BJ (cell line): ENCODE measurements at regions not wholly inside any gene's neighbourhood (a gene's known extent, or its start where the extent isn't known, plus 50 kb on each side); places are given as distances from the start of the nearest gene placed in this dataset.

Experiments
- CTCF ChIA-PET: fragments of 350-600 bp; formaldehyde crosslinking; extraction: SDS; loops from one replicate; lab custom pipeline; 2021; ENCODE audit warnings: antibody characterized with exemption, inconsistent platforms; lab: Yijun Ruan, JAX
- POLR2A ChIA-PET: fragments of 300-600 bp; sonication (Branson Sonifier 250); formaldehyde crosslinking; extraction: SDS; loops from one replicate; lab custom pipeline; 2021; ENCODE audit warnings: antibody characterized with exemption; lab: Charles Lee
- DNase-seq: peaks from one replicate; pipeline ENCODE4 v3.0.0-alpha.2; 2011; ENCODE audit warnings: low read depth
- H3K27me3 ChIP-seq: 2 replicates; pipeline ENCODE4 v1.6.0; 2011; ENCODE audit warnings: low read length; ENCODE audit not compliant: control insufficient read depth, insufficient read depth
- H3K36me3 ChIP-seq: 2 replicates; pipeline ENCODE4 v1.5.1; 2011; ENCODE audit warnings: low read length; ENCODE audit not compliant: control insufficient read depth, insufficient read depth
- H3K4me3 ChIP-seq: 2 replicates; pipeline ENCODE4 v1.5.1; 2011; ENCODE audit warnings: low read depth, mild to moderate bottlenecking, control low read depth, low read length
- CTCF ChIP-seq: IDR thresholded peaks from 2 replicates; pipeline ENCODE4 v1.5.1; 2011; ENCODE audit warnings: low read depth, mild to moderate bottlenecking, control low read depth, inconsistent platforms, low read length, moderate library complexity; ENCODE audit not compliant: insufficient read depth

- TF ChIP-seq CTCF = no peak
- no peaks in the 10 kb centered on the region for H3K36me3 ChIP-seq
- no peak for DNase-seq
- CTCF ChIA-PET = no interaction called here
- no peak overlapping the region for H3K4me3 ChIP-seq
- no peaks in the 10 kb centered on the region for H3K27me3 ChIP-seq
- POLR2A ChIA-PET = no interaction called here
Measured at GRCh38 chr3:76938962-76939361, 100.9 kb upstream of the ROBO2 start.

DNA sequence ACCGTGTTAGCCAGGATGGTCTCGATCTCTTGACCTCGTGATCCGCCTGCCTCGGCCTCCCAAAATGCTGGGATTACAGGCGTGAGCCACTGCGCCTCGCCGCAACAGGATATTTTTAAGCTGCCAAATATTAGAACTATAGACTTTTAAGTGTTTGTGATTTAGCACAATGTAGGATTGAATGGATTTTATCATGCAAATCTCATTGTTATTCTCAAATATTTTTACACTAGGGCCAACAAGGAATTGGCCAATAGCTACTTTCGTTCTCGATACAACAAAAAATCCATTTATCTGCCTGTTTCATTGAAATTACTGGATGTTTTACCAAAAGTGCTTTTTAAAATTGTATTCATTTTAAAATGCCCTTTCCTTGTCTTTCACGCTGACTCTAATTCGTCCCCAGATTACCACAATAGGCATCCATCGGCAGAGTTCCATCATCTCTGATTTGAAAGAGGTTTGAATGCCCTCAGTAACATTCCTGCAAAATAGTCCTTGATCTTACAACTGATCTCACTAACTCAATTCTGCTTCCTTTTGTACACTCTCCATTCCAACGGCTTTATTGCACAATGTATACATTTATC, 99.6 kb upstream of the ROBO2 start:
- no peak for TF ChIP-seq CTCF
- ChIA-PET CTCF (no interaction called here), POLR2A (no interaction called here)

GRCh38 chr3:76941376-76941775, 98.5 kb upstream of the ROBO2 start:
- Histone ChIP-seq H3K27me3 (no peaks in the 10 kb centered on the region), H3K4me3 (no peak overlapping the region), H3K36me3 (no peaks in the 10 kb centered on the region)
- TF ChIP-seq CTCF = no peak
- ChIA-PET CTCF (no interaction called here), POLR2A (no interaction called here)
- no peak for DNase-seq

More for the DNA sequence above, 99.6 kb upstream of the ROBO2 start:
- no peak overlapping the region for H3K4me3 ChIP-seq
- no peak for DNase-seq
- no peaks in the 10 kb centered on the region for H3K36me3 ChIP-seq
- no peaks in the 10 kb centered on the region for H3K27me3 ChIP-seq

- H3K27me3 ChIP-seq = no peaks in the 10 kb centered on the region
- no peak for DNase-seq
- TF ChIP-seq CTCF = no peak
- H3K36me3 ChIP-seq = no peaks in the 10 kb centered on the region
- H3K4me3 ChIP-seq = no peak overlapping the region
- CTCF ChIA-PET = interaction anchor here (1.0 kb wide), 1 partner anchor 23 kb away, joined by 3 read pairs; no protein-coding TSS in a partner anchor
- POLR2A ChIA-PET = no interaction called here
Measured at GRCh38 chr3:76942101-76942500, 97.8 kb upstream of the ROBO2 start.

DNA sequence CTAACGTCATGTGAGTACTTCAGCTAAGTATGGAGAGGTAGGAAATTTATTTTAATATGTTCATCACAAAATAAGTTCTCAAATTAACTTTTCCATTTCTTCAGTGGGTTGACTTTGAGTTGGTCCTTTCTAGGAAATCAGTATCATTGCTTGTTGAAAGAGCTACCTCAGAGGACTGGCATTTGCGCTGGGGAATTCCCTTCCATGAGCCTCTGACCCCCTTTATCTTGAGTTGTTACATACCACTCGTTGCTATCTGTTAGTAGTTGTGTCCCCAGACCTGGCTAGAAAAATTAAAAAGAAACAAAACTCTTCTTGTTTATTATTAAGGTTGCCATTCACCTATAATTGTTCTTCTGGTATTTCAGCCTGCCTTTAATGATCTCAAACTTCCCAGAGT, 96.8 kb upstream of the ROBO2 start:
- POLR2A ChIA-PET = no interaction called here
- CTCF ChIA-PET = interaction anchor here (1.0 kb wide), 1 partner anchor 24 kb away, joined by 3 read pairs; no protein-coding TSS in a partner anchor
- no peaks in the 10 kb centered on the region for H3K36me3 ChIP-seq
- DNase-seq = no peak
- H3K27me3 ChIP-seq = no peaks in the 10 kb centered on the region
- TF ChIP-seq CTCF = no peak
- H3K4me3 ChIP-seq = no peak overlapping the region
